ENCODE measurements at regions not wholly inside any gene's neighbourhood (a gene's known extent, or its start where the extent isn't known, plus 50 kb on each side); places are given as distances from the start of the nearest gene placed in this dataset.
A peak's percentile ranks its signal among the peaks of the same experiment; 100 is the strongest.

DNA sequence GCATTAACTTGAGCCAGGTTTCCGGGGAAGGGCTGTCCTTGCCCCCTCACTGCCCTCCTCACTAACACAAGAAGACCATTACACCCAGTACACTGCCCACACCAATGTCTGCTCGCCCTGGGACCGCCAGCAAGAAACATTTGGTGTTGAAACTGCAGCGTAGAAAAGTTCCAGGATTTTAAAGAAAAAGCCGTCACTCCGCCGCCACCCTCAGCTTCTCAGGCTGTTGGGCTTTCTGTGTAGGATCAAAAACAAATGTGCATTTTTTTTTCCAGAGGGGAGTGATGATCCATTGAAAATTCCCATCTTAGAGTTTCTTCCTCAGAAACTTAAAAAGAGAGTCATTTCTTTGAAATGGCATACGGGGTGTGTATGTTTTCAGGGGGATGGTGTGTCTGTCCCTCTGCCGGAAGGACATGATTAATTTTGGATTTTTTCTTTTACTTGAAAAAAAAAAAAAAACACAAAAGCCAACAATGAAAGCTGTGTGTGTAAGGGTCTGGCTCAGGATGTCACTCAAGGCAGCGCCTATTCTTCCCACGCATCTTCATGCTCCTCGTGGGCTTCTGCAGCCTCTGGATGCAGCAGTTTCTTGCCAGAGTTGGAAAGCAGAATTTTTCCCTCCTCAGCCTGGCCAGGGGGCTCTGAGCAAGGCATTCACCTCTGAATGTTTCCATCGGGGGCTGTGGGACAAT is 184.9 kb downstream of the GLI2 start:
- FAIRE-seq: no peak

DNA sequence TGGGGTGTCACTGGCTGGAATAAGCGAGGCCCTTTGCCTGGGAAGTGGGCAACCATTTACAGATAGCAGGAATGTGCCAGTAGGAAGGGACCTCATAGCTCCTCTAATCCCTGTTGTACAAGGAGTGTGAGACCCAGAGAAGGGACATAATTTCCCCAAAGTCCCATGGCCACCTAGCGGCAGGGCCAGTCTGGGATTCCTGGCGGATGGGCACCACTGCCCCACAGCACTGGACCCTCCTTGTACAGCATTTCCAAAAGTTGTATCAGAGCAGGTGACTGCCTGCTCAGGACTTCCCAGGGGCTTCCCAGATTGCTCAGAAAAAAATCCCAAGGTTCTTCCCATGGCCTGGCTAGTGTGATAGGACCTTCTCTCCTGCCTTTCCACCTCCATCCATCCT is 185.8 kb downstream of the GLI2 start:
- no peak for FAIRE-seq

DNA sequence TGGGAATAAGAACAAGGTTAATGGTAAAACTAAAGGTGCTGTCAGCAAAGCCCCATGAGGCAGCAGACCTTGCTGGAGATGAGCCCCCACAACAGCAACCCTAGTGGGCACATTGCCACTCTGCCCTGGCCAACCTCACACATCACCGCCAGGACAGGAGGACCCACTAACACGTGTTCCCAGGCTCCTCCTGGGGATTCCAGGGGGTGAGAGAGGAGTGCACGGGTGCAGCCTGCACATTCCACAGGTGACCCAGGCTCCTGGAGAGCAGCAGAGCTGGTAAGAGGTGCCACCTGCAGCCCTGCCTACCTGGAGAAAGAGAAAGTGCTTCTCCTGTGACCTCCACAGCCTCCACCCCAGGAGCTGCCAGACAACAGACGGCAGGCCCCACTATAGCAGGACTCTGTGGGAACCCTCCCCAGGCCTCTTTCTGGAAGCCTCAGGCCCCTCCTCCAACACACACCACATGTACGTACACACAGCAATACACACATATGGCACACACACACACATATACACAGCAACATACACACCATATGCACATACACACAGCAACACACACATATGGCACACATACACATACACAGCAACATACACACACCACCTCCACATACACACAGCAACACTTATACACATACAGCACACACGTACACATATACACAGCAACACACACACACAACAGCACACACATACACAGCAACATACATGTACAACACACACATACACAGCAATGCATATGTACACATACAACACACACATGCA is 187.1 kb downstream of the GLI2 start:
- FAIRE-seq: no peak

DNA sequence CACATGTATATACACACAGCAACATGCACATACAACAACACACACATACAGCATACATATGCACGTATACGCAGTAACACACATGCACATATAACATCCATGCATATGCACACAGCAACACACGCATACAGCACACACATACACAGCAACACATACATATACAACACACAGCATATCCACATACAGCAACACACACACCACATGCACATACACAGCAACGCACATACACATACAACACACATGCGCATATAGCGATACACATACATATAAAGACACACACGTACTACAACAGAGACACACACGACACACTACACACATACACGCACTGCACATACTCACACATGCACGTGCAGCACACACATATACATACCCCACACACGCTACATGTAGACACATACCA is 187.8 kb downstream of the GLI2 start:
- no peak for FAIRE-seq

DNA sequence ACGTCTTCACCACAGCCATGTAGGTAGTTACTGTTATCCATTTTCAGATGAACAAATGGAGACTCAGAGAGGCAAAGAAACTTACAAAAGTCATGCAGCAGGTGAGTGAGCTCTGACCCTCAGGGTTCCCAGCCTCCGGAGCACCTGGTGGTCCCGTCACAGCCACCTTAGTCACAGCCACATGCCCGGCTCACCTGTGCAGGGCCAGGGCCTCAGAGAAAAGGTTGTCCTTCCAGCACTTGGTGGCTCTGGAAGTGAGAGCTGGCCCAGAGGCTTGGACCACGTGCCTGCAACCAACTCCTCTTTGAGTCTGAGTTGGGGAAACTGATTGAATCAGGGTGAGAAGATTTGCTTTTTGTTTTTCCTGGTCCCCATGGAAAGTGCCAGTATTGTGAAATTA is 189.3 kb downstream of the GLI2 start:
- no peak for FAIRE-seq

DNA sequence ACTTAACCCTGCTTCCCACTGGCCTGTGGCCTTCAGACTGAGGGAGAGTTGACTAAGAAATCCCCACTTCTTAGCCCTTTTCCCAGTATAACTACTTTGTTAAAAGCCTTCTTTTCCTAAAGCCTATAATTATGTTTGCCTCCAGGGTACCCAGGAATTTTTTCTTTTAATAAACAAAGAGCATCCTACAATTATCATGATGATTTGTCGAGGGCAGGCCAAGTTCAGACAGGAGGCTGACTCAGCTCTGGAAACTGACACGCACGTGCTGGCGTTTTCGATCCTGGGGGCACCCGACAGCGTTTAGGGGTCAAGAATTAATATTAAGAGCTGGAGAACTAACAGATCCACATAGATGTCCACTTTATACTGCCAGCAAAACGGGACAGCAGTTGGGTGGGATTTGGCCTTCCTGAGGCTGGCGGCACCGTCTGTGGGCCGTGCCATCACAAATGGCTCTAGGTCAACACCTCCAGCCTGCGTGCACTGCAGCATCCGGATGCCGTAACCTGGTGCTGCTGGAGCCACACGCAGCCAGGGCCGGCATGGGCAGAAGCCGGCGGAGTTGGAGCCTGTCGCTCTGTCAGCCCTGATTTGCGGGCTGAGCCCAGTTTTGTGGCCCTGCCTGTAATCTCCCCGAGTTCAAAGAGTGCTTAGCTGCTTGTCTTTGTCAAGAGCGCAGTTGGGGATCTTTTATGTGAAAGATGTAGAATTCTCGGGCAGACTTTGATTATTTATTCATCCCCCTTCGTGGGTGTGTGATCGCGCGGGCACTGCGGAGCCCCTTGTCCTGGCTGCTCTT is 191.0 kb downstream of the GLI2 start:
- no peak for FAIRE-seq

DNA sequence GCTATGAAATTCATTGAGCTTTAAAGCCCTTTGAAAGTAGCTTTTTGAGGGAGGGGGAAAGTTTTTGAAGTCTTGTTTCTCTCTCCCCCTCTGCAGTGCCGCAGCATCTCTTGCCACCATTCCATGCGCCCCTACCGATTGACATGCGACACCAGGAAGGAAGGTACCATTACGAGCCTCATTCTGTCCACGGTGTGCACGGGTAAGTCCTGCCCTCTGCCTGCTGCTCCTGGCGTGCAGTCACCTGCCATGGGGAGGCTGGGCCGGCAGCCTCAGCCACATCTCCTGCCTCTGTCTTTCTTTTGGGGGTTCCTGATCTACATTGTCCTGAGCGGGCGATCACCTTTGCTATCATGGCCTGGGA is 191.6 kb downstream of the GLI2 start:
- no peak for FAIRE-seq

DNA sequence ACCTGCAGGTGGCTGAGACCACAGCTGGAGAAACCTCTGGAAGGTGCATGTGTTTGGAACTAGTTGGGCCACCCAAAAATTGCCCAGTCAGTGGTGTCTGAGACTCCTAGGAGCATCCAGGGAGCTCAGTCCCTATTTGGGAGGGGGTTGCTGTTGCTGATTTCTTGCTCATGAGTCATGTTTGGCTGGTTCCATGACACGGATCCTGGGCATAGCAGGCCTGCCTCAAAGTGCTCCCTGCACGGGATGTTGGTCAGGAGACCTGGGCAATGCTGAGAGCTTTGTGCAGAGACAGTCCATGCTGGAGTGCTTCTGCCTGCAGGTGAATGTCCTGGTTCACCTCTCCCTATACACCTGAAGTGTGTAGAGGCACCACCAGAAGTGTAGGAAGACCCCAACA is 194.2 kb downstream of the GLI2 start:
- no peak for FAIRE-seq

DNA sequence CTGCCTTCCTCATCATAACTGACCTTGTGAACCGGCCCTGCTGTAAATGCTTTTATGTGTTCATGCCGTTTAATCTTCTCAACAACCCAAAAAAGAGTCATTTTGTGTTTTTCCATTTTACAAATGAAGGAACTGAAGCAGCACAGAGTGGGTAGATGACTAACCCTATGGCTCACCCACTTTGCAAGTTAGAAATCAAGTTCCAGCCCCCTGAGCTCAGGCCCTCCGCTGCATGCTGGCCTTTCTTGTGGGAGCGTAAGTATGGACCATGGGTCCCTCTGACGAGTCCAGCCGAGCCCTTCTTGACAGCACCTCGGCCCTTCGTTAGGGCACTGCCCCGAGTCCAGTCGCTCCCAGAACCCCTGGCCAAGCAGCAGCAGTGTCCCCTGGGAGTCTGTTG is 194.6 kb downstream of the GLI2 start:
- no peak for FAIRE-seq

DNA sequence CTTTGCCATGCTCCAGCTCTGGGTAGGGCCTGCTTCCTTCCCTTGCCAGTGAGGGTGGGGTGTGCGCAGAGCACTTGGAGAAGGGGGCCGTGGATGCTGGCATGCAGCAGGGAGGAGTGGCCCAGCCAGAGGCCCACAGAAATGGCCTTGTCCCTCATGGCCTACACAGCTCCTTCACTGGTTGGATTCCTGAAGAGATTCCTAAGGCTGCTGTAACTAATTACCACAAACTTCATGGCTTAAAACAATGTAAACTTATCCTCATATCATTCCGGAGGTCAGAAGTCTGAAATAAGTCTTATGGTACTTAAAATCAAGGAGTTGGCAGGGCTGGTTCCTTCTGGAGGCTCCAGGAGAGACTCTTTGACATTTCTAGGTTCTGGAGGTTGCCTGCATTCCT is 195.2 kb downstream of the GLI2 start:
- FAIRE-seq: no peak

DNA sequence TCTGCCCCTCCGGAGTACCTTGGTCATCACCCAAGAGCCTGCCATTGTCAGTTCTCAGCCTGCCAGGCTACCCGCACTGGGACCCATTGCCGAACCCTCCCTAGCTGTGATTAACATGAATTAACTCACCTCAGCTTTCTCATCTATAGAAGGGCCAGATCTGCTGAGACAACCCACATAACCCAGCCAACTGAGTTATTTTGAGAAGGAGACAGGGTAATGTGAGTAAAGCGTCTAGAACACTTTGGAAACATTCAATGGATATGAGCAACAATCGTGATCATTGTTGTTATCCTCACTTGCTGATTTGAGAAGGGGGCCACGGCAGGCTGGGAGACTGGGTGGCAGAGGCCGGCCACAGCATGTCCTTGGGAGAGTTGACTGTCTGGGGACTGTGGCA is 196.8 kb downstream of the GLI2 start:
- no peak for FAIRE-seq

DNA sequence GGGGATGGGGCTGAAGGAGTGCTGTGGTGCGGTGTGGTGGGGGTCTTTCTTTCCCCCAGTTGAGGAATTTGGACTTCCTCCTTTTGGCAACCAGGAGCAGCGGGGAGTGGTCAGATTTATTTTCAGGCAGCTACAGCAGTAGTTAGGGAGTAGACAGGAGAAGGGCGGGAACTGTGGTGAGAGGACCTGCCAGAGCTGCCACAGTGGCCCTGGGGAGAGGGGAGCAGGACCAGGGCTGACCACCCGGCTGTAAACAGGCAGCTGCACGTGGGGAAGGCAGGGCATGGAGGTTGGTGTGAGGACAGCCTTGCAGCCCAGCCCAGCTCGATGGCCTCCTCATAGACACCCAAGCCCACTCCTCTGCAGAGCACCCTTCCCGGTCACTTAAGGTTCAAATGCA is 197.2 kb downstream of the GLI2 start:
- no peak for FAIRE-seq

DNA sequence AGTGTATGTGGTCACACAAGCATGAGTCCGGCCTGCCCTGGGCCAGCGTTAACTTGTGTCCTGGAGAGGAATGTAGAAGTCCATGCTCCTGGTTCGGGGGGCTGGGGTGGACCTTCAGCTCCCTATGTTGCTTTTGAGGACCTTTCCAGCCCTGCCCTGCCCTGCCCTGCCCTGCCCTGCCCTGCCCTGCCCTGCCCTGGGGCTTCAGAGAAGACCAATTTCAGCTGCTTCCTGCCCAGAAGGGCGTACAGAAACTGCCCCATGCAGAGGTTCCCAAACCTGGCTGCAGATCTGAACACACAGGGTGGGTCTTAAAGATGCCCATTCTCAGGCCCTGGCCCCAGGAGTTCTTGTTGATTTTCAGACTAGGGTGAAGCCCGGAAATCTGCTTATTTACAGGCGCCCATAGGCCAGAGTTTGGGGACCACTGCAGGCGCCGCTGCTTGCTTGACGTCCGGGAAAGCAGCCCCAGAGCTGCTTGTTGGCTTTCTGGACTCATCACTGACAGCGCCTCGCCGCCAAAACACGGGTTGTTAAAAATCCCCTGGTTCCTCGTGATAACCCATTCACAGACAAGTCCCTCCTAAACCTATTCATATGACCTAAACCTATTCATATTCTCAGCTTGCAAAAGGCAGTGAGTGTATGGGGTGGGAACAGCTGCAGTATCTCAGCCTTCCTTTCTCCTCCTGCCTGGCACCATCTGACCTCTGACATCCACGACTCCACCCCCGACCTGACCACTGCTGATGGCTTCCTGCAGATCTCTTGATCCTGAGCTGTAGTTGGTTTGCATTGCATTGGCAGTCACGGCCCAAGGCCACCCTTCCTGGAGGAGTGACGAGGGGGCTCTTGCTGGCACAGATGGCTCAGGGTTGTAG is 198.3 kb downstream of the GLI2 start:
- no peak for FAIRE-seq

DNA sequence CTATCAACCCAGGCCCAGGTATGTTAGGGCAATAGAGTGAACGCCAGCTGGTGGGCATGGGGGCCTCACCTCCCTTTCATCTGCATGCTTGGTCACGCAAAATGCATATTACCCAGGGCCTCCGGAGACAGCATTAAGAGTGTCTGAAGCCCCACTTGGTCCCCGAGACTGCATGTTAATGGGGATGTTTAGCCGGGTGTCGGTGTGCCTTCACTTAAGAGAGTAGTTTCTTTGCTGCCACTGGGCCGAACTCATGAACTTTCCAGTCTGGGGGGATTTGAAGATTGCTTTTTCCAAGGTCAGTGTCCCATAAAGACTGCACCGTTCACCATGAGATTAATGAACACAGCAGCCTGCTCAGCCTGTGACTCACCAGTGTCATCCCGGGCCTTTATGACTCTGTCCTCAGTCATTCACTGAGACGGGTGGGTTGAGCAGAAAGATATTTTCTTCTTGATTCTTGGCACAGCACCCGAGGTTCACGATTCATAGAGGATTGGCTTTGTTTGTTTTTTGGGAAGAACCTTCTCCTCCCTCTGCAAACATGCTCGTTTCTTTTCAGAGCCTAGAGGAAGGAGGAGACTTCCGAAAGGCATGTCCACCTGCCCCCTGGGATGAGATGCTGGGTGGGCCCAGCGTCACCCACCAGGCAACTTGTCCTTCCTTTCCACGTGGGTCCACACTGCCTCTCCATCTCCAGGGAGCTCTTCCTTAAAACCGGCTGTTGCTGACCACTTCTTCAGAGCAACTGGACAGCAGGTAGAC is 199.1 kb downstream of the GLI2 start:
- peak; percentile 73 for FAIRE-seq

DNA sequence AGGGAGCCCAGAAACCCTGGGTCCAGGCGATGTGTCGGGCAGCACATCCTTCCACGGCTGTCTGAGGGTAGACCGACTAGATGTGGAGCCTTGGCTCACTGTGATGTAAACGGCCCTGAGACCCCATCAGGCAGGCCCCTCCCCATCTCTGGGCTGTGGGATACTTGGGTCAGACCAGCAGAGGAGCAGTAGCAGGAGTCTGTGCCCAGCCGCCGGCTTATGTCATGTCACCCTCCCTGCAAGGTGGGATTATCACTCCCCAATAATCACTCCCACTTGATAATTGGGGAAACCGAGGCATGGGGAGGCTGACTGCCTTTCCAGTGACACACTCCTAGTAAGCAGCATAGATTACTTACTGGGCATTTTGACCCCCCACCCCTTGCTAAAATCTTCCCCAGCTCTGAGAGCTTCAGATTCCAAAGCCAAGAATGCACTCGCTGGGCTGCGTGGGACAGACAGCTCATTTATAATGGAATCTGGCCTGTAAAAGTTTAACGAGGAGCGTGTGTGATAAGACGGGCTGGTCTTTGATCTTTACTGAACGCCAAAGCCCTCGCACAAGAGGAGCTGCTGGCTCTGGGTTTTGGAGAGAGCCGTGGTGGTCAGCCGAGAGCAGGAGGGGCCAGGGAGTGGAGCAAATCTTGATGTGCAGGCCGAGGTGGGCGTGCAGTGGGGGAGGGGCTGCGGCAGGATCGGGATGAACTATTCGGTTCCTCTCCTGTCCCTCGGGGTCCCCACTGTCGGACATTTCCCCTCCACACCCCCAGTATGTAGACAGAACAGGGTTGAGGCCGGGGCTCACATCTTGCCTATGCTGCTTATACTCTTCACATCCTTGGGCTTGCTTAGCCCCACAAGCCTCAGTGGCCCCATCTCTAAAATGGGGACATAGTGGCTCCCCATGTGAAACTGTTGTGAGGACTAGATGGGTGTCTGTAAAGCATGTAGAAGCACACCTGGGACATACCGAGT is 200.0 kb downstream of the GLI2 start:
- no peak for FAIRE-seq

DNA sequence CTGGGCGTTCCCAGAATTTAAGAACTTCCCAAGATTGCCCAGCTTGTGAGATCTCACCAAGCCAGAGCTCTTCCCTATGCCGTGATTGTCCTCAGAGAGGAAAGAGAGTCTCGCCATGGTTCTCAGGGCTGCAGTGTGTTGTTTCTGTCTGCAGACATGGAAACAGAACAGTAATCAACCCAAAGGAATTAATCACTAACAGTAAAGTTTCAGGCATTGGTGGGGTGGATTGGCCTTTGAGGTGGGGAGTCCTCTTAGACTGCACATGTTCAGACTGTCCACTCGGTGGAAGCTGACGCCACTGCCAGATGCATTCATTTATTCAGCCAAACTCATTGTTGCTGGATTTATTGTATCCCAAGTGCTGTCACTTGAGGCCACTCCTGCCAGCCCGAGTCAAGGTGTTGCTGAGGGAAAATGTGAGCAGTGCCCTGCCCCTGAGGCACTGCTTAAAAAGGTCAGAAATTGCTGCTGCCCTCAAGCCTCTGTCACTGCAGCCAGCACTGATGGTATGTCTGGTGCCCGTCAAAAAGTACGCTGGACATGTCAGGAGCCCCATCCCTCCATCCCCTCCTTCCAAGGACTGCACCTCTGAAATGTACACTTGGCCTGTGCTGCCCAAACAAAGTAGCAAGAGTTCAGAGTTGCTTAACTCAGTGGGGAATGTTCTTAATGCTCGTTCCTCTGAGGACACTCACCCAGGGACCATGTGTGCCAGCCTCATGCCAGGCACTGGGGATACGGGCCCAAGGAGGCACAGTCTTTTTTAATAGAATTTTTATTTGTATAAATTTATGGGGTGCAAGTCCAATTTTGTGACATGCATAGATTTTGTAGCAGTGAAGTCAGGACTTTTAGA is 201.0 kb downstream of the GLI2 start:
- FAIRE-seq: no peak

DNA sequence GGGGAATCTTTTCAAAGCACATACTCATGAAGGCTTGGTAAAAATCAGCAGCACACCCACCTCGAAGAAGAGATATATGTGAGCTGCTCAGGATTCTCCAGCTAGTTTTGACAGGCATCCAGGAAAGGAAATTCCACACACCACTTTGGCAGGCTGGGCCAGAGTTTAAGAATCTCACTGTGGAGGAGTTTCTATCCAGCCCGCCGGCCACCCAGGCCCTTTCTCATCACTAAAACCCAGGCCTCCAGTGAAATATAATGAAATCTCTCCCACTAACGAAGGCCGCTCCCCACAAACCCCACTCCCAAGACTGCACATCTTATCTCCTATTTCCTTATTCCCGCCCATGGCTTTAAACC is 202.0 kb downstream of the GLI2 start:
- FAIRE-seq: peak; percentile 88

DNA sequence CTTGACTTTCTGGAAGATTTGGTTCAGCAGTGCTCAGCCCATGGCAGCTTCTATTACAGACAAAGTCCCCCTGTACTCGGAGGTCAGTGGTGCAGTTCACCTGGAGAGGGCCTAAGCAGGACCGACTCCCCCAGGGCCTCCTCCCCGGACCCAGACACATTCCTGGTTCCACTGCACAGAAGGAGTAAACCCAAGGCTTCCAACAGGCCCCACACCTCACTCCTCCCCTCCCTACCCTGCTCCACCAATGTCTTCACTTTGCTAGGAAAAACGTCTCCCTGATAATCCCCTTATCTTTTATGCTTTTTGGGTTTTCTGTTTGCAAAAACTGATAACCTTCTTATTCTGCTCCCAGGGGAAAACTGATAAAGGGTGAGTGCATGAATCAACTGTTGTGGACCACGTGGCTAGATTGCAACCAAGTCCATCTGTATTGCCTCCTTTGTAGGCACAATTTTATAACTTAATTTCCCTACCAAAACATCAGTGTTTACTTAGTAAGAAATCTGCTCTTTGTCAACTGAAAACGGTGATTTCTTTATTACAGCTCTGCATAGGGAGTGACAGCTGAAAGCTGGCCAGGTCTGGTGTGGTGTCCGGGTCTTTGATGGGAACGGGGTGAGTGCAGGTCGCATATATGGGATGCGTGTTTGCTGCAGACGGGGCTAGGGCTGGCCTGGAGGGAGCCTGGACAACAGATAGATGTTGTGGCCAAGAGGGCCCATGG is 202.5 kb downstream of the GLI2 start:
- peak; percentile 86 for FAIRE-seq
